ENCODE measurements at regions not wholly inside any gene's neighbourhood (a gene's known extent, or its start where the extent isn't known, plus 50 kb on each side); places are given as distances from the start of the nearest gene placed in this dataset.

GRCh38 chr1:57621776-57622175, 197.9 kb upstream of the DAB1 start:
- Histone ChIP-seq H3K27me3 (no peaks in the 10 kb centered on the region), H3K4me1 (peaks cover 20% of the 10 kb centered on the region), H3K4me3 (no peak overlapping the region), H4K20me1 (ENCODE audit: low read depth) (no peaks in the 10 kb centered on the region), H3K36me3 (no peaks in the 10 kb centered on the region), H3F3A (ENCODE audit: low read depth) (no peaks in the 10 kb centered on the region), H3K4me2 (no peak overlapping the region), H3K9ac (no peak overlapping the region), H3K79me2 (ENCODE audit: low read depth) (no peaks in the 10 kb centered on the region), H2AFZ (replicated peaks) (no peak overlapping the region), H3K27ac (no peak overlapping the region), H3K9me3 (ENCODE audit: low read depth) (no peaks in the 10 kb centered on the region)
- no peaks in the 10 kb centered on the region for H3K36me3 Mint-ChIP-seq
- H3K9me3 Mint-ChIP-seq, result no peaks in the 10 kb centered on the region
- H3K27ac Mint-ChIP-seq, result no peak overlapping the region
- peaks cover 22% of the 10 kb centered on the region for H3K4me1 Mint-ChIP-seq
- TF ChIP-seq EZH2 (IDR thresholded peaks at IDR 0.05) (no peak), EZH2phosphoT487 (IDR thresholded peaks at IDR 0.05) (no peak), CTCF (IDR thresholded peaks at IDR 0.05) (no peak)
- DNase-seq (ENCODE audit: low spot score), result no peak
- no peaks in the 10 kb centered on the region for H3K27me3 Mint-ChIP-seq (ENCODE audit: insufficient read depth, low read depth)
- H3K4me3 Mint-ChIP-seq, result no peak overlapping the region

- Mint-ChIP-seq H3K27me3 (ENCODE audit: insufficient read depth, low read depth) (no peaks in the 10 kb centered on the region), H3K36me3 (no peaks in the 10 kb centered on the region), H3K27ac (no peak overlapping the region), H3K9me3 (no peaks in the 10 kb centered on the region), H3K4me3 (no peak overlapping the region), H3K4me1 (peaks cover 22% of the 10 kb centered on the region)
- H3K4me3 ChIP-seq, result no peak overlapping the region
- H3K79me2 ChIP-seq (ENCODE audit: low read depth), result no peaks in the 10 kb centered on the region
- no peak overlapping the region for H2AFZ ChIP-seq (replicated peaks)
- DNase-seq (ENCODE audit: low spot score), result no peak
- H4K20me1 ChIP-seq (ENCODE audit: low read depth), result no peaks in the 10 kb centered on the region
- TF ChIP-seq EZH2phosphoT487 (IDR thresholded peaks at IDR 0.05) (no peak), CTCF (IDR thresholded peaks at IDR 0.05) (no peak), EZH2 (IDR thresholded peaks at IDR 0.05) (no peak)
- H3K4me1 ChIP-seq, result peaks cover 20% of the 10 kb centered on the region
- no peaks in the 10 kb centered on the region for H3K9me3 ChIP-seq (ENCODE audit: low read depth)
- H3K27me3 ChIP-seq, result no peaks in the 10 kb centered on the region
- no peak overlapping the region for H3K27ac ChIP-seq
- no peaks in the 10 kb centered on the region for H3F3A ChIP-seq (ENCODE audit: low read depth)
- no peak overlapping the region for H3K9ac ChIP-seq
- H3K36me3 ChIP-seq, result no peaks in the 10 kb centered on the region
- no peak overlapping the region for H3K4me2 ChIP-seq
Measured at GRCh38 chr1:57620605-57621004, 196.7 kb upstream of the DAB1 start.

- no peaks in the 10 kb centered on the region for H3K4me1 ChIP-seq
- no peaks in the 10 kb centered on the region for H3K79me2 ChIP-seq (ENCODE audit: low read depth)
- no peak overlapping the region for H3K4me3 ChIP-seq
- H3K36me3 Mint-ChIP-seq, result no peaks in the 10 kb centered on the region
- TF ChIP-seq EZH2 (IDR thresholded peaks at IDR 0.05), result no peak
- TF ChIP-seq CTCF (IDR thresholded peaks at IDR 0.05), result no peak
- TF ChIP-seq EZH2phosphoT487 (IDR thresholded peaks at IDR 0.05), result no peak
- H3K36me3 ChIP-seq, result no peaks in the 10 kb centered on the region
- H4K20me1 ChIP-seq (ENCODE audit: low read depth), result no peaks in the 10 kb centered on the region
- no peak overlapping the region for H3K9ac ChIP-seq
- no peaks in the 10 kb centered on the region for H3K27me3 ChIP-seq
- H3K9me3 Mint-ChIP-seq, result no peaks in the 10 kb centered on the region
- no peaks in the 10 kb centered on the region for H3K9me3 ChIP-seq (ENCODE audit: low read depth)
- no peak overlapping the region for H3K27ac Mint-ChIP-seq
- DNase-seq (ENCODE audit: low spot score), result no peak
- no peaks in the 10 kb centered on the region for H3K27me3 Mint-ChIP-seq (ENCODE audit: insufficient read depth, low read depth)
- no peak overlapping the region for H3K27ac ChIP-seq
- no peak overlapping the region for H2AFZ ChIP-seq (replicated peaks)
- no peaks in the 10 kb centered on the region for H3F3A ChIP-seq (ENCODE audit: low read depth)
- H3K4me3 Mint-ChIP-seq, result no peak overlapping the region
- no peaks in the 10 kb centered on the region for H3K4me1 Mint-ChIP-seq
- H3K4me2 ChIP-seq, result no peak overlapping the region
Measured at GRCh38 chr1:57616921-57617320, 193.1 kb upstream of the DAB1 start.

- Histone ChIP-seq H3K79me2 (ENCODE audit: low read depth) (no peaks in the 10 kb centered on the region), H3K9me3 (ENCODE audit: low read depth) (no peaks in the 10 kb centered on the region), H3K4me3 (no peak overlapping the region), H3K9ac (no peak overlapping the region), H2AFZ (replicated peaks) (no peak overlapping the region), H3K27ac (no peak overlapping the region), H3K36me3 (no peaks in the 10 kb centered on the region), H3K4me1 (no peaks in the 10 kb centered on the region), H3K4me2 (no peak overlapping the region), H3K27me3 (no peaks in the 10 kb centered on the region), H3F3A (ENCODE audit: low read depth) (no peaks in the 10 kb centered on the region), H4K20me1 (ENCODE audit: low read depth) (no peaks in the 10 kb centered on the region)
- no peaks in the 10 kb centered on the region for H3K4me1 Mint-ChIP-seq
- H3K9me3 Mint-ChIP-seq, result no peaks in the 10 kb centered on the region
- peaks cover 2% of the 10 kb centered on the region for H3K27me3 Mint-ChIP-seq (ENCODE audit: insufficient read depth, low read depth)
- no peak overlapping the region for H3K4me3 Mint-ChIP-seq
- no peak for DNase-seq (ENCODE audit: low spot score)
- TF ChIP-seq EZH2phosphoT487 (IDR thresholded peaks at IDR 0.05) (no peak), EZH2 (IDR thresholded peaks at IDR 0.05) (no peak), CTCF (IDR thresholded peaks at IDR 0.05) (no peak)
- H3K36me3 Mint-ChIP-seq, result no peaks in the 10 kb centered on the region
- no peak overlapping the region for H3K27ac Mint-ChIP-seq
Measured at GRCh38 chr1:57615956-57616355, 192.1 kb upstream of the DAB1 start.

All from neural progenitor cell (in vitro differentiated cells).